ENCODE measurements at regions not wholly inside any gene's neighbourhood (a gene's known extent, or its start where the extent isn't known, plus 50 kb on each side); places are given as distances from the start of the nearest gene placed in this dataset.

DNA sequence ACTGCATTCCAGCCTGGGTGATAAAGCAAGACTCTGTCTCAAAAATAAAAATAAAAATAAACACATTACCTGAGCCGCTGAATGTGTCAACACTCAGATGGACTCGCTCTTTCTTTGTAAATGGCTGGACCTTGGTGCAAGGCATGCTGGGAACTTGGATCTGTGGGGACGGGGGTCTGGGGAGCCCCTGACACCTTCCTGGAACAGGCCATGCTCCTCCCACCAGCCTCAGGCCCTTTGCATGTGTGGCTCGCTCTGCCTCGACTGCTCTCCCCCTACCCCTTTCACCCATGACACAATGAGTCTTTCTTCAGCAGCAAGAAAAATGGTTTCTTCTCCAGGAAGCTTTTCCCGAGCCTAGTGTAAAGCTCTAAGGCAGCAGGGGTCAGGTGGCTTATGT lies 94.0 kb upstream of the CDH5 start:
- TF ChIP-seq CTCF (conservative IDR thresholded peaks at IDR 0.05), result no peak
- H3K4me3 ChIP-seq (ENCODE audit: low read length), result no peak overlapping the region
- DNase-seq, result peak; percentile 32
- H3K36me3 Mint-ChIP-seq (ENCODE audit: low read depth), result no peaks in the 10 kb centered on the region
- peaks cover 23% of the 10 kb centered on the region for H3K27me3 Mint-ChIP-seq (ENCODE audit: insufficient read depth)
- H3K9me3 Mint-ChIP-seq, result no peaks in the 10 kb centered on the region
- H3K9me3 ChIP-seq (ENCODE audit: control insufficient read depth, low read length), result no peaks in the 10 kb centered on the region
- WGBS, 2 experiments (ENCODE audit: insufficient coverage in 1 of 2, insufficient read length in 1 of 2), result 92 to 94% methylated on average over 2 to 6 of the region's 6 CpGs
- no peak overlapping the region for H3K4me3 Mint-ChIP-seq
- H3K27me3 ChIP-seq (ENCODE audit: control insufficient read depth, insufficient read depth, low read length, poor library complexity, severe bottlenecking), result peaks cover 17% of the 10 kb centered on the region
- H3K36me3 ChIP-seq (ENCODE audit: control insufficient read depth, insufficient read depth, low read length), result no peaks in the 10 kb centered on the region
- no peaks in the 10 kb centered on the region for H3K4me1 ChIP-seq (ENCODE audit: control insufficient read depth, insufficient read depth, low read length)
- H3K27ac ChIP-seq (ENCODE audit: low read depth, low read length), result no peak overlapping the region
- H3K27ac Mint-ChIP-seq, result no peak overlapping the region
- no peak overlapping the region for H3K9ac ChIP-seq (ENCODE audit: extremely low read depth, low read length, poor library complexity, severe bottlenecking)
- H3K4me1 Mint-ChIP-seq, result peaks cover 12% of the 10 kb centered on the region

DNA sequence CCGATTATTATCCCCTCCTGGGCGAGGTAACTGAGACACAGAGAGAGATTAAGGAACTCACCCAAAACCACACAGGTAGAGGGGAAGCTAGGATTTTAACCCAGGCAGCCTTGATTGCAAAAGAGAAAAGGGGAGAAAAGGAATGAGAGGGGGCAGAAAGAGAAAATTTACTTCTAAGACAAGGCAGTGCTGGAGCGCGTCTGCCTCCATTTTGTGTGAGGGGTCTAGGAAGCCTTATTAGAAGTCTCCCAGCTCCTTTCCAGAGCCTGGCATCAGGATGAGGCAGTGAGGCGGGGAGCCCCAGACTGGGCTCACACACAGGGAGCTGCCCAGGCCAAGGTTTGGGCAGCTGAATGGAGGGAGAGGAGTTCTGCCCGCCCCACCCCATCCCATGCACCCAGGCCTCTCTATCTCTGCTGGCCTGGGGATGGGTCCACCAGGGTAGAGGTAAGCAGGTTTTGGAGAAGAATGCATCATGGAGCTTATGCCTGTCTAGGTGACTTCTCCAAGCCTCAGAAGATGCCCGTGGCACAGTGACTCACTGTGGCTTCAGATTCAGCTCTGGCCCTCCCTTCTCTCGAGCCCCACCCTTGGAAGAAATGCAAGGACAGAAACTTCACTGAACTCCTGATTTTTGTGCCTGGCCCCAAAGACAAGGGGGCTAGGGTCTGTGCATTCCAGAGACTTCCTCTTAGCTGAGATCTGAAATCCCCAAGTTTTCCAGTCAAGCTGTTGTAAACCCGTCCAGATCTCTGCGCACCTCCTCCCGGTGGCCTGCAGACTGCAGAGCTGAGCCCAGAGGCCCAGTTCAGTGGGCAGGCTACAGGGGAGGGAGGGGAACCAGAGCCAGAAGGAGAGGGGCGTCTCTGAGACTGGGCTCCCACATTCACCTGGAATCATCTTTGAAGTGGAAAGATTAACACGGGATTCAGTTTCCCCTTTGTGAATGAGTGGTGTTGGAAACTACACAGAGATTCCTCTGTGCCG lies 95.1 kb upstream of the CDH5 start:
- no peak for TF ChIP-seq CTCF (conservative IDR thresholded peaks at IDR 0.05)
- H3K4me1 ChIP-seq (ENCODE audit: control insufficient read depth, insufficient read depth, low read length), result no peaks in the 10 kb centered on the region
- WGBS, 2 experiments (ENCODE audit: insufficient coverage in 1 of 2, insufficient read length in 1 of 2), result 87 to 93% methylated on average over 7 to 13 of the region's 14 CpGs
- peaks cover 16% of the 10 kb centered on the region for H3K4me1 Mint-ChIP-seq
- no peak overlapping the region for H3K9ac ChIP-seq (ENCODE audit: extremely low read depth, low read length, poor library complexity, severe bottlenecking)
- H3K36me3 Mint-ChIP-seq (ENCODE audit: low read depth), result no peaks in the 10 kb centered on the region
- H3K9me3 ChIP-seq (ENCODE audit: control insufficient read depth, low read length), result no peaks in the 10 kb centered on the region
- no peaks in the 10 kb centered on the region for H3K36me3 ChIP-seq (ENCODE audit: control insufficient read depth, insufficient read depth, low read length)
- peak; percentile 46 for DNase-seq
- peaks cover 30% of the 10 kb centered on the region for H3K27me3 Mint-ChIP-seq (ENCODE audit: insufficient read depth)
- H3K9me3 Mint-ChIP-seq, result no peaks in the 10 kb centered on the region
- H3K27ac Mint-ChIP-seq, result no peak overlapping the region
- no peak overlapping the region for H3K4me3 ChIP-seq (ENCODE audit: low read length)
- no peak overlapping the region for H3K27ac ChIP-seq (ENCODE audit: low read depth, low read length)
- H3K4me3 Mint-ChIP-seq, result peak overlapping the region; percentile 29
- H3K27me3 ChIP-seq (ENCODE audit: control insufficient read depth, insufficient read depth, low read length, poor library complexity, severe bottlenecking), result peaks cover 18% of the 10 kb centered on the region

GRCh38 chr16:66270333-66270927 lies 96.1 kb upstream of the CDH5 start:
- WGBS, 2 experiments (ENCODE audit: insufficient coverage in 1 of 2, insufficient read length in 1 of 2), result 8 to 13% methylated on average over 17 to 48 of the region's 48 CpGs
- H3K27ac ChIP-seq (ENCODE audit: low read depth, low read length), result no peak overlapping the region

More at GRCh38 chr16:66270333-66270927, 96.1 kb upstream of the CDH5 start:
- Histone ChIP-seq H3K9me3 (ENCODE audit: control insufficient read depth, low read length) (no peaks in the 10 kb centered on the region), H3K27me3 (ENCODE audit: control insufficient read depth, insufficient read depth, low read length, poor library complexity, severe bottlenecking) (peaks cover 18% of the 10 kb centered on the region), H3K4me1 (ENCODE audit: control insufficient read depth, insufficient read depth, low read length) (no peaks in the 10 kb centered on the region), H3K9ac (ENCODE audit: extremely low read depth, low read length, poor library complexity, severe bottlenecking) (no peak overlapping the region), H3K4me3 (ENCODE audit: low read length) (no peak overlapping the region), H3K36me3 (ENCODE audit: control insufficient read depth, insufficient read depth, low read length) (no peaks in the 10 kb centered on the region)
- H3K27me3 Mint-ChIP-seq (ENCODE audit: insufficient read depth), result peaks cover 30% of the 10 kb centered on the region
- no peaks in the 10 kb centered on the region for H3K9me3 Mint-ChIP-seq
- no peaks in the 10 kb centered on the region for H3K36me3 Mint-ChIP-seq (ENCODE audit: low read depth)
- H3K27ac Mint-ChIP-seq, result no peak overlapping the region
- H3K4me1 Mint-ChIP-seq, result peaks cover 13% of the 10 kb centered on the region
- peak overlapping the region; percentile 29 for H3K4me3 Mint-ChIP-seq
- peak; percentile 96 for DNase-seq
- peak; percentile 99 for TF ChIP-seq CTCF (conservative IDR thresholded peaks at IDR 0.05)

All from endodermal cell (in vitro differentiated cells).